ENCODE measurements at regions not wholly inside any gene's neighbourhood (a gene's known extent, or its start where the extent isn't known, plus 50 kb on each side); places are given as distances from the start of the nearest gene placed in this dataset.

DNA sequence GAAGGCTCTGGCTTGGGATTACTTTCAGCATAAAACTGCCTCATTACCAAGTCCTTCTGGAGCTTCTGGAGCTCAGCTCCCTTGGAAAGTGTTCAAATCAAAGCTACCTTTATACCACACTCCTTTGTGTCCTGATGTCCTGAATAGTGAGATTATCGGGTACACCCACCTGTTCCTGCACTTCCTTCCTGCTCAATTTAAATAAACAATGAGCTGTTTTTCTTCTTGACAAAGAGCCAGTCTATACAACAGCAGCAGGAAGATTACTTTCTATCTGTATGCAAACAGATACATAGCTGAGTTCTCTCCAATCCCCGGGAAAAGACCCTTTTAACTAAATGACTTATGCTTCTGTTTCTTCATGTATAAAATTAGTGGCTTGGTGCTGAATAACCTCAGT, 258.0 kb upstream of the FMN2 start:
- TF ChIP-seq, protein P1, sequence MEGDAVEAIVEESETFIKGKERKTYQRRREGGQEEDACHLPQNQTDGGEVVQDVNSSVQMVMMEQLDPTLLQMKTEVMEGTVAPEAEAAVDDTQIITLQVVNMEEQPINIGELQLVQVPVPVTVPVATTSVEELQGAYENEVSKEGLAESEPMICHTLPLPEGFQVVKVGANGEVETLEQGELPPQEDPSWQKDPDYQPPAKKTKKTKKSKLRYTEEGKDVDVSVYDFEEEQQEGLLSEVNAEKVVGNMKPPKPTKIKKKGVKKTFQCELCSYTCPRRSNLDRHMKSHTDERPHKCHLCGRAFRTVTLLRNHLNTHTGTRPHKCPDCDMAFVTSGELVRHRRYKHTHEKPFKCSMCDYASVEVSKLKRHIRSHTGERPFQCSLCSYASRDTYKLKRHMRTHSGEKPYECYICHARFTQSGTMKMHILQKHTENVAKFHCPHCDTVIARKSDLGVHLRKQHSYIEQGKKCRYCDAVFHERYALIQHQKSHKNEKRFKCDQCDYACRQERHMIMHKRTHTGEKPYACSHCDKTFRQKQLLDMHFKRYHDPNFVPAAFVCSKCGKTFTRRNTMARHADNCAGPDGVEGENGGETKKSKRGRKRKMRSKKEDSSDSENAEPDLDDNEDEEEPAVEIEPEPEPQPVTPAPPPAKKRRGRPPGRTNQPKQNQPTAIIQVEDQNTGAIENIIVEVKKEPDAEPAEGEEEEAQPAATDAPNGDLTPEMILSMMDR (IDR thresholded peaks at IDR 0.05), result no peak
- DNase-seq, result no peak
- H3K27ac Mint-ChIP-seq, result no peak overlapping the region
- CTCF ChIA-PET, result no interaction called here
- H3K27me3 Mint-ChIP-seq, result no peaks in the 10 kb centered on the region
- intact Hi-C loops (cut with DNase I, micrococcal nuclease), result no loop called here
- H3K4me3 Mint-ChIP-seq, result no peak overlapping the region
- no peaks in the 10 kb centered on the region for H3K36me3 Mint-ChIP-seq (ENCODE audit: low read depth)
- H3K9me3 Mint-ChIP-seq, result no peaks in the 10 kb centered on the region
- peaks cover 9% of the 10 kb centered on the region for H3K4me1 Mint-ChIP-seq (ENCODE audit: low read depth)
- H3K4me3 ChIP-seq (ENCODE audit: low read length), result no peak overlapping the region
- H3K27ac ChIP-seq (ENCODE audit: low read depth in 1 of 2, low read length in 2 of 2), result no peak overlapping the region
- no peaks in the 10 kb centered on the region for H3K9me3 ChIP-seq (ENCODE audit: control insufficient read depth in 1 of 2, insufficient read depth in 1 of 2, low read length in 2 of 2)
- no peak for ATAC-seq (ENCODE audit: poor library complexity)
- H3K36me3 ChIP-seq (ENCODE audit: insufficient read depth, low read length), result no peaks in the 10 kb centered on the region
- H3K27me3 ChIP-seq (ENCODE audit: control insufficient read depth in 1 of 2, insufficient read depth in 2 of 2, low read length in 2 of 2), result no peaks in the 10 kb centered on the region
- no peaks in the 10 kb centered on the region for H3K4me1 ChIP-seq (ENCODE audit: insufficient read depth, low read length)
- POLR2A ChIA-PET, result no interaction called here

DNA sequence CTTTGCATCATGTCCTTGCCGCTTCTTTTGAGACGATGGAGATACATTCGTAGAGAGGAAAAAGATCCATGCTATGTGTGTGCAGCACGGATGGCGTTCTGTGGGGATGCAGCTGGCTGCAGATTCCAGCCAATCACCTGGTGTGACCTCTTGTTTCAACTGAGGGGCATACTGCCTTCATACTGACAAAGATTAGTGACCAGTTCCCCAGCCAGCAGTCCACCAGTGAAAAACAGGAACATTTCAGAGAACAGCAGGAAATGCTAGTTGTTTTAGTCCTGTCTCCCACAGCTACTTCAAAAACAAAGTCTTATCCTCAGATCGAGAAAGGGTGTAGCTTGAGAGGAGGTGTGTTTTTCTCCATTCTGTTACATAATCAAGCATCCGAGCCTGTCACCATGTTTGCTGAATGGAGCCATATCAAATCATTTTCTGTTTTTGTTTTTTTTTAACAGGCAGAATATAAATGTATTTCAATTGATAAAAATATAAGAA, 255.7 kb upstream of the FMN2 start:
- no peak for ATAC-seq (ENCODE audit: poor library complexity)
- DNase-seq, result no peak
- ChIA-PET POLR2A (no interaction called here), CTCF (no interaction called here)
- H3K36me3 ChIP-seq (ENCODE audit: insufficient read depth, low read length), result no peaks in the 10 kb centered on the region
- intact Hi-C loops (cut with DNase I, micrococcal nuclease), result no loop called here
- no peaks in the 10 kb centered on the region for H3K9me3 Mint-ChIP-seq
- H3K9me3 ChIP-seq (ENCODE audit: control insufficient read depth in 1 of 2, insufficient read depth in 1 of 2, low read length in 2 of 2), result no peaks in the 10 kb centered on the region
- no peak overlapping the region for H3K4me3 Mint-ChIP-seq
- no peaks in the 10 kb centered on the region for H3K36me3 Mint-ChIP-seq (ENCODE audit: low read depth)
- no peak overlapping the region for H3K27ac Mint-ChIP-seq
- no peak overlapping the region for H3K4me3 ChIP-seq (ENCODE audit: low read length)
- no peaks in the 10 kb centered on the region for H3K4me1 ChIP-seq (ENCODE audit: insufficient read depth, low read length)
- H3K27ac ChIP-seq (ENCODE audit: low read depth in 1 of 2, low read length in 2 of 2), result no peak overlapping the region
- TF ChIP-seq, protein P1 (IDR thresholded peaks at IDR 0.05), result no peak
- peaks cover 9% of the 10 kb centered on the region for H3K4me1 Mint-ChIP-seq (ENCODE audit: low read depth)
- no peaks in the 10 kb centered on the region for H3K27me3 Mint-ChIP-seq
- no peaks in the 10 kb centered on the region for H3K27me3 ChIP-seq (ENCODE audit: control insufficient read depth in 1 of 2, insufficient read depth in 2 of 2, low read length in 2 of 2)

DNA sequence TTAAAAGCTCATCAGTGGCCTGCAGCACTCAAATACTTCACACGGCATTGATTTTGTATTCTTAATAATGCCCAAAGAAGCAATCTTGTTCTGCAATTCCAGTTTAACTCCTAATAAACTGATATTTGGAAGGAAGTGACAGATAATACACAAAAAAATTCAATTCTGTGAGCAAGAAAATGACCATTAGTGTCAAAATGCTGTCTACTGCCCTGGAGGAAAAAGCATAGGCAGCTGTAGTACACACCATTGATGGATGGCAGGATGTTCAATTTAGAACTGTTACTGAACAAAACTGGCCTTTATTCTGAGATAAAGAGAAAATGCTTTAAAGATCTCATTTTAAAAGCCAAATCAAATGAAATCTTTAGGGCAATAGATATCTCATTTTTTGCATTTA, 251.3 kb upstream of the FMN2 start:
- Mint-ChIP-seq H3K4me1 (ENCODE audit: low read depth) (no peaks in the 10 kb centered on the region), H3K27me3 (no peaks in the 10 kb centered on the region), H3K27ac (no peak overlapping the region), H3K4me3 (no peak overlapping the region), H3K9me3 (no peaks in the 10 kb centered on the region), H3K36me3 (ENCODE audit: low read depth) (no peaks in the 10 kb centered on the region)
- no peaks in the 10 kb centered on the region for H3K27me3 ChIP-seq (ENCODE audit: control insufficient read depth in 1 of 2, insufficient read depth in 2 of 2, low read length in 2 of 2)
- intact Hi-C loops (cut with DNase I, micrococcal nuclease), result no loop called here
- H3K9me3 ChIP-seq (ENCODE audit: control insufficient read depth in 1 of 2, insufficient read depth in 1 of 2, low read length in 2 of 2), result no peaks in the 10 kb centered on the region
- POLR2A ChIA-PET, result no interaction called here
- TF ChIP-seq, protein P1 (IDR thresholded peaks at IDR 0.05), result no peak
- H3K27ac ChIP-seq (ENCODE audit: low read depth in 1 of 2, low read length in 2 of 2), result no peak overlapping the region
- no peaks in the 10 kb centered on the region for H3K36me3 ChIP-seq (ENCODE audit: insufficient read depth, low read length)
- CTCF ChIA-PET, result no interaction called here
- ATAC-seq (ENCODE audit: poor library complexity) (no peak), DNase-seq (no peak)
- H3K4me3 ChIP-seq (ENCODE audit: low read length), result no peak overlapping the region
- no peaks in the 10 kb centered on the region for H3K4me1 ChIP-seq (ENCODE audit: insufficient read depth, low read length)

Data from CD4-positive, alpha-beta T cell (primary cell).